Mononuclear cell (primary cell): ENCODE measurements at regions not wholly inside any gene's neighbourhood (a gene's known extent, or its start where the extent isn't known, plus 50 kb on each side); places are given as distances from the start of the nearest gene placed in this dataset.

ENCODE experiments used
- H3K27me3 ChIP-seq: 2 replicates; pipeline ENCODE4 v1.6.0; 2011; ENCODE audit warnings: low read length, control low read depth; ENCODE audit not compliant: insufficient read depth
- H3K4me1 ChIP-seq: 2 replicates; pipeline ENCODE4 v1.5.1; 2011; ENCODE audit warnings: mild to moderate bottlenecking, low read length, control low read depth; ENCODE audit not compliant: insufficient read depth
- H3K4me3 ChIP-seq: 2 replicates; pipeline ENCODE4 v1.5.1; 2011; ENCODE audit warnings: mild to moderate bottlenecking, low read length, moderate library complexity
- H3K9me3 ChIP-seq: 2 replicates; pipeline ENCODE4 v1.5.1; 2011; ENCODE audit warnings: low read depth, mild to moderate bottlenecking, control low read depth, low read length

DNA sequence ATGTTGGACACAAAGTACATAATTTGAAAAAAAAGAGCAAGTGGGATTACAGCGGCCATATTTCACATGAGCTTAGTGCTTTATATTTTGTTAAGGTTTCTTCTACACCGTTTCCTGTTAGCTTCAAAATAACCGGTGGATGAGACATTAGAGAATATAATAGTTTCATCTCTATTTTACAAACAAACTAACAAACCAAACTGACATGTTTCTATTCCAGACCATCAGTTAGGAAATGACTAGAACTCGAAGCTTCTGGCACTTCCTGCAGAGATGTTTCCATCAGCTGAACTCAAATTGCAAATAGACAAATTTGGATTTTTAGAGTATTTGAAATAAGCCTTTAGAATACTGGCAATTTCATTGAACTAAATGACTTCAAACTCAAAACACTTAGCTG is 86.5 kb downstream of the MTRR start:
- no peaks in the 10 kb centered on the region for H3K4me1 ChIP-seq
- H3K27me3 ChIP-seq, result no peaks in the 10 kb centered on the region
- H3K4me3 ChIP-seq, result no peak overlapping the region
- H3K9me3 ChIP-seq, result no peaks in the 10 kb centered on the region

DNA sequence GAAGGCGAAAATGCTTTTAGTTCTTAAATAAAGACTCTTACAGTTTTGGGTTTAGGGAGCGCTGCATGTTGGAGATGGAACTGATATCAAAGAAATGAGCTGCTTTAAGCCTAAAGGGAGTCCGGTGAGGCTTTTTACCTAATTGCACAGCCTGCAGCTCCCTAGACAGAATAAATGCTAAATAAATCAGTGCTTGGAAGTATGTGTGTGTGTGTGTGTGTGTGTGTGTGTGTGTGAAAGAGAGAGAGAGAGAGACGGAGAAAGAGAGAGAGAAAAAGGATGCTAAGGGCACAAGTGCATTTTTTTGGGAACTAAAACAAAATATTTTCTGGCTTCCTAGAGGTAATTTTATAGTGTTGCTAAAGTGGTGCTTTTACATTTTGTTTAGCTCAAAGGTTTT is 88.4 kb downstream of the MTRR start:
- Histone ChIP-seq H3K4me3 (no peak overlapping the region), H3K4me1 (no peaks in the 10 kb centered on the region), H3K9me3 (no peaks in the 10 kb centered on the region), H3K27me3 (no peaks in the 10 kb centered on the region)

GRCh38 chr5:7960142-7960541 is 91.2 kb downstream of the MTRR start:
- Histone ChIP-seq H3K4me3 (no peak overlapping the region), H3K9me3 (no peaks in the 10 kb centered on the region), H3K27me3 (no peaks in the 10 kb centered on the region), H3K4me1 (no peaks in the 10 kb centered on the region)

DNA sequence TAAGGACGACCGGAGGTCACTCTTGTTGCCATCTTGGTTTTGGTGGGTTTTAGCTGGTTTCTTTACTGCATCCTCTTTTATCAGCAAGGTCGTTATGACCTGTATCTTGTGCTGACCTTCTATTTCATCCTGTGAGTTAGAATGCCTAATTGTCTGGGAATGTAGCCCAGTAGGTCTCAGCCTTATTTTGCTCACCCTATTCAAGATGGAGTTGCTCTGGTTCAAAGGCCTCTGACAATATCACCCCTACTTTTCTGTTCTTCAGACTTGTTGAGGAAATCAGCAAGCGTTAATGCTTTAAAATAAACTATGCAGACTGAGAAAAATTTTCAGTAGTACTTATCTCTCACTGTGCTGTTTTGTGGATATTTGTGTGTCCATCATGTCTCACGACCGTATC is 92.6 kb downstream of the MTRR start:
- H3K4me3 ChIP-seq, result no peak overlapping the region
- no peaks in the 10 kb centered on the region for H3K9me3 ChIP-seq
- H3K27me3 ChIP-seq, result no peaks in the 10 kb centered on the region
- no peaks in the 10 kb centered on the region for H3K4me1 ChIP-seq

DNA sequence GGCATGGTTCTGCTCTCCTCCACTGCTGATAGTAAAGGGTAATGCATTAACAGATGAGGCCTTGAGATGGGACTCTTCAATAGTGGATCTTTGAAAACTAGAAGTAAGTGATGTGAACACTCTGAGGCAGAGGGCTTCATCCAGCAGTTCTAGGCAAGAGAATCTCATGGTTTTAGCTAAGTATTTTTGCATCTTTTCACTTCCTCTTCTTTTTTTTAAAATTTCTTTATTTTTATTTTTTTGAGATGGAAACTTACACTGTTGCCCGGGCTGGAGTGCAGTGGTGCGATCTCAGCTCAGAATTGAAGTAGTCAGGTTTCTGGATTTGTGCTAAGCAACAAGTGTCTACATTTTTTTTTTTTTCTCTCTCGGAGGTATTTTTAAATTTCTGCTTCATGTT is 101.9 kb downstream of the MTRR start:
- Histone ChIP-seq H3K27me3 (no peaks in the 10 kb centered on the region), H3K9me3 (no peaks in the 10 kb centered on the region), H3K4me3 (no peak overlapping the region), H3K4me1 (no peaks in the 10 kb centered on the region)

- H3K4me1 ChIP-seq, result no peaks in the 10 kb centered on the region
- no peaks in the 10 kb centered on the region for H3K9me3 ChIP-seq
- H3K27me3 ChIP-seq, result no peaks in the 10 kb centered on the region
- H3K4me3 ChIP-seq, result no peak overlapping the region
Measured at GRCh38 chr5:7976411-7977190, 107.7 kb downstream of the MTRR start.

- H3K4me1 ChIP-seq, result no peaks in the 10 kb centered on the region
- H3K9me3 ChIP-seq, result no peaks in the 10 kb centered on the region
- no peaks in the 10 kb centered on the region for H3K27me3 ChIP-seq
- H3K4me3 ChIP-seq, result no peak overlapping the region
Measured at GRCh38 chr5:7978114-7978513, 109.2 kb downstream of the MTRR start.

DNA sequence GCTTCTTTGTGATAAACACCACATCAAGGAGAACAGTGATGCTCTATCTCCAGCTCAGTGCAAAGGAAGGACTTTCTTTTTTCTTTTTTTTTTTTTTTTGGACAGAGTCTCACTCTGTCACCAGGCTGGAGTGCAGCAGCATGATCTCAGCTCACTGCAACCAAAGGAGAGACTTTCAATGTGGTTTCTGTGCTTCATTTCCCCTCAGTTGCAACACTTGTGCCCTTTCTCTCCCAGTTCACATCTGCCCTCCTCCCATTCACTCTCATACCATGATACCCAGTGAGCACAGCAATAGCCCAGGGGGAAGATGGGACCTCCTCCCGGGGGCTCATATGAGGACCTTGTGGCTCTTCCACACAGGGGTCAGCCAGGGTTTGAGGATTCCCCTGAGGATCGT is 110.0 kb downstream of the MTRR start:
- Histone ChIP-seq H3K4me3 (no peak overlapping the region), H3K27me3 (no peaks in the 10 kb centered on the region), H3K9me3 (no peaks in the 10 kb centered on the region), H3K4me1 (no peaks in the 10 kb centered on the region)

DNA sequence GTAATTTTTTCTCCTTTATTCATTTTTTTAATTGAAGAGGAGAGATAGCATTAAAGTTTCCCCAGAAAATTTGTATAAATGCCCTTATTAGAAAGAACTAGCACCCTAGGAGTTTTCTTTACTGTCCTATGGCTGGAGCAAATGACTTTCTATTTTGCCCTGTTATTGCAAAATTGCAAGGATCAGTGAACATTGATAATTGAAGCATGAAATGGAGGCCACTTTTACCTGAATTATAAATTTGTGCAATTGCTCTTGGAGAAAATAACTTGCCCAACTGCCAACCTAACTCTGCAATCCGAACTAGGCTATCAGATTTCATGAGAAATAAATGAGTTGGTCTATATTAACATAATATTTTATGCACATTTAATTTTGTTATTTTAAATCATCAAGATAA is 111.9 kb downstream of the MTRR start:
- H3K4me3 ChIP-seq, result no peak overlapping the region
- no peaks in the 10 kb centered on the region for H3K27me3 ChIP-seq
- no peaks in the 10 kb centered on the region for H3K4me1 ChIP-seq
- no peaks in the 10 kb centered on the region for H3K9me3 ChIP-seq

GRCh38 chr5:7983433-7983832 is 114.5 kb downstream of the MTRR start:
- Histone ChIP-seq H3K4me3 (no peak overlapping the region), H3K27me3 (no peaks in the 10 kb centered on the region), H3K9me3 (no peaks in the 10 kb centered on the region), H3K4me1 (no peaks in the 10 kb centered on the region)

DNA sequence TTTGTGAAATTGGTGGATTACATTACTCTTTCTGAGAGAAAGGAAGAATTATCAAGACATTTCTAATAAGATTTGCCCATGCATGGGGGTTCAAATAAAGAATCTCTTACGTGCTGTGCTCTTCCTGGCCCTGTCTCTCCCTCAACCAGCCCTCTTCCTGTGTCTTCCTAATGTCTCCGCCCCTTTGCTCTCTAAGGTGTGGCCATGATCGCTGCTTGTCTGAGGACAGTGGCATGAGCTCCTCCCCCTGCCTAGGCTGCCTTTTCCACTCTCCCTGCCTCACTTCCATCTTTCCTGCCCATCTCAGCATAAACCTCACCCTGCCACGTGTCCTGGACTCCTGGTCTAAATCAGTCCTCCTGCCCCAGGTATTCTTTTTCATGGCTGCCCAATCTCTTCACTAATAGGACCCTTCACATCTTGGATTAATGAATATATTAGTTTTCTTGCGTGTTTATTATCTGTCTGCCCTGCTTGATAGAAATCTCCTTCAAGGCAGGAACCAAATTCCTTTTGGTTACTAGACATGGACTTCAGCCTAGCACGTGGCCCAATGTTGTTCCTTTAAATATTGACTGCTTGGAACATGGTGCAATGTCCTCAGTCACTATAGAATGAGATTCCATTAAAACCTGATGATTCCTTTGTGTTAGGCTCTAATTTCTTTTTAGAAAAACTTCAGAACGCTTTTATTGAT is 122.3 kb downstream of the MTRR start:
- Histone ChIP-seq H3K9me3 (no peaks in the 10 kb centered on the region), H3K4me3 (no peak overlapping the region), H3K27me3 (no peaks in the 10 kb centered on the region), H3K4me1 (no peaks in the 10 kb centered on the region)

- Histone ChIP-seq H3K9me3 (no peaks in the 10 kb centered on the region), H3K4me1 (no peaks in the 10 kb centered on the region), H3K4me3 (no peak overlapping the region), H3K27me3 (no peaks in the 10 kb centered on the region)
Measured at GRCh38 chr5:7995688-7996294, 126.8 kb downstream of the MTRR start.

- no peak overlapping the region for H3K4me3 ChIP-seq
- H3K9me3 ChIP-seq, result no peaks in the 10 kb centered on the region
- H3K4me1 ChIP-seq, result no peaks in the 10 kb centered on the region
- no peaks in the 10 kb centered on the region for H3K27me3 ChIP-seq
Measured at GRCh38 chr5:8005416-8005815, 136.5 kb downstream of the MTRR start.

DNA sequence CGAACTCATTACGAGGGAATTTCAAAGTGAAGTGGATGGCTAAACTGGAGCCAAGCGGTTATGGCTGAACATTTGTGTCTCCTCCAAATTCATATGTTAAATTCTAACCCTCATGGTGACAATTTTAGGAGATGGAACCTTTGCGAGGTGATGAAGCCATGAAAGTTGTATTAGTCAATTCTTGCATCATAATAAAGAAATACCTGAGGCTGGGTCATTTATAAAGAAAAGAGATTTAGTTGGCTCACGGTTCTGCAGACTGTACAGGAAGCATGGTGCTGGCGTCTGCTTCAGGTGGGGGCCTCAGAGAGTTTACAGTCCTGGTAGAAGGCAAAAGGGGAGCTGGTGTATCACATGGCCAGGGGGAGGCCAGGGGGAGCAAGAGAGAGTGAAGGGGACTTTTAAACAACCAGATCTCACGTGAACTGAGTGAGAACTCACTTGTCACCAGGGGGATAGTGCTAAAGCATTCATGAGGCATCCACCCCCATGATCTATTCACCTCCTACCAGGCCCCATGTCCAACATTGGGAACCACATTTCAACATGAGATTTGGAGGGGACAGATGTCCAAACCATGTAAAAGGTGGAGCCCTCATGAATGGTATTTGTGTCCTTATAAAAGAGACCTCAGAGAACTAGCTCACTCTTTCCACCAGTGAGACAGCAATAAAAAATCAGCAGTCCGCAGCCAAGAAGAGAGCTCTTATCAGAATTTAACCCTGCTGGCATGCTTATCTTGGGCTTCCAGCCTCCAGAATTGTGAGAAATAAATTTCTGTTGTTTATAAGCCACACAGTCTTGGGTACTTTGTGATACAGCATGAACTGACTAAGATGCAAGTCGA is 143.4 kb downstream of the MTRR start:
- no peaks in the 10 kb centered on the region for H3K9me3 ChIP-seq
- H3K4me1 ChIP-seq, result no peaks in the 10 kb centered on the region
- no peaks in the 10 kb centered on the region for H3K27me3 ChIP-seq
- H3K4me3 ChIP-seq, result no peak overlapping the region
